Psoas muscle (tissue), 7 donors: ENCODE measurements at regions not wholly inside any gene's neighbourhood (a gene's known extent, or its start where the extent isn't known, plus 50 kb on each side); places are given as distances from the start of the nearest gene placed in this dataset.

Experiments used
- ATAC-seq, 4 donors: fragments of 200-7000 bp; cut with Tn5 transposase; one replicate each; pipeline ENCODE4 v1.9.1; 2020; ENCODE audit warnings: moderate library complexity in 3 of 4, mild to moderate bottlenecking in 2 of 4
- DNase-seq, 2 donors: peaks; one replicate each; pipeline ENCODE4 v3.0.0-alpha.2; 2020
- H3K27ac ChIP-seq: fragments of 200-600 bp; one replicate; pipeline ENCODE4 v1.8.0; 2022
- H3K27me3 ChIP-seq, 3 donors: fragments of 200-600 bp in 1 of 3; one replicate each; pipeline versions ENCODE4 v1.6.1 to v1.8.0; 2013 to 2022; ENCODE audit warnings: low read length in 2 of 3, mild to moderate bottlenecking in 2 of 3, moderate library complexity in 1 of 3; ENCODE audit not compliant: insufficient read depth in 3 of 3
- H3K36me3 ChIP-seq, 2 donors: fragments of 200-600 bp in 1 of 2; one replicate each; pipeline versions ENCODE4 v1.6.1 to v1.8.0; 2013 to 2022; ENCODE audit warnings: low read depth in 1 of 2, mild to moderate bottlenecking in 1 of 2, moderate library complexity in 1 of 2; ENCODE audit not compliant: insufficient read depth in 1 of 2
- H3K4me1 ChIP-seq: fragments of 200-600 bp; one replicate; pipeline ENCODE4 v1.8.0; 2022
- H3K4me3 ChIP-seq: fragments of 200-600 bp; one replicate; pipeline ENCODE4 v1.8.0; 2022; ENCODE audit warnings: mild to moderate bottlenecking
- H3K9me3 ChIP-seq: fragments of 200-600 bp; one replicate; pipeline ENCODE4 v1.8.0; 2022
- WGBS, 3 donors: extraction: QIAGEN DNeasy Blood & Tissue Kit; methylation state at CpG; one replicate each; pipeline versions ENCODE4 v1.1.6 to v1.1.7; 2013; 5-methylcytosine and 5-hydroxymethylcytosine counted together
- intact Hi-C, 2 donors: fragments of 100-400 bp; cut with DNase I; formaldehyde crosslinking; loops; one replicate each; pipeline versions ENCODE4 v1.11.0 to v1.14.2; 2022
- TF ChIP-seq, protein P1 (sequence below): fragments of 200-600 bp; IDR thresholded peaks from one replicate; pipeline ENCODE4 v1.8.0; 2022; ENCODE audit warnings: antibody characterized with exemption
- donor health status: healthy with polysubstance abuse.
- donor health status: DM: no; HTN: no; CAD: no; lungs with moderate emphysema.
- donor health status: Bipolar disorder and iron deficiency.
- donor health status: healthy.
- donor health status: DM: yes; HTN: yes; CAD: no.
- donor health status: DM: no; HTN: no; CAD: no.
- donor health status: DM: yes; HTN: yes; CAD: no.

DNA sequence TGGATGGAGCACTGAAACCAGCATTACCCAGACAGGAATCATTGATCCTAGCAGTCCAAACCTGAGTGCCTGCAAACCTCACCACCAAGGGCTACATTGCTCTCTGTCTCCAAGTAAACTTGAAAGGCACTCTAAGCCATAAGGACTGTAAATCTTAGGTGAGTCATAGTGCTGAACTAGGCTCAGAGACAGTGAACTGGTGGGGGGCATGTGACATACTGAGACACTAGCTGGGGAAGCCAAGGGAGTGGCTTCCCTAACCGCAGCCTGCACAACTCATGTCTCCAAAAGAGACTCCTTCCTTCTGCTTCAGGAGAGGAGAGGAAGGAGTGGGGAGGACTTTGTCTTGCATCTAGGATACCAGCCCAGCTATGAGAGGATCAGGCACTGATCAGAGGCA is 235.5 kb upstream of the ACTRT1 start:
- no peak overlapping the region for H3K4me3 ChIP-seq
- H3K36me3 ChIP-seq, result no peaks in the 10 kb centered on the region
- H3K27me3 ChIP-seq, result no peaks in the 10 kb centered on the region
- TF ChIP-seq, protein P1, sequence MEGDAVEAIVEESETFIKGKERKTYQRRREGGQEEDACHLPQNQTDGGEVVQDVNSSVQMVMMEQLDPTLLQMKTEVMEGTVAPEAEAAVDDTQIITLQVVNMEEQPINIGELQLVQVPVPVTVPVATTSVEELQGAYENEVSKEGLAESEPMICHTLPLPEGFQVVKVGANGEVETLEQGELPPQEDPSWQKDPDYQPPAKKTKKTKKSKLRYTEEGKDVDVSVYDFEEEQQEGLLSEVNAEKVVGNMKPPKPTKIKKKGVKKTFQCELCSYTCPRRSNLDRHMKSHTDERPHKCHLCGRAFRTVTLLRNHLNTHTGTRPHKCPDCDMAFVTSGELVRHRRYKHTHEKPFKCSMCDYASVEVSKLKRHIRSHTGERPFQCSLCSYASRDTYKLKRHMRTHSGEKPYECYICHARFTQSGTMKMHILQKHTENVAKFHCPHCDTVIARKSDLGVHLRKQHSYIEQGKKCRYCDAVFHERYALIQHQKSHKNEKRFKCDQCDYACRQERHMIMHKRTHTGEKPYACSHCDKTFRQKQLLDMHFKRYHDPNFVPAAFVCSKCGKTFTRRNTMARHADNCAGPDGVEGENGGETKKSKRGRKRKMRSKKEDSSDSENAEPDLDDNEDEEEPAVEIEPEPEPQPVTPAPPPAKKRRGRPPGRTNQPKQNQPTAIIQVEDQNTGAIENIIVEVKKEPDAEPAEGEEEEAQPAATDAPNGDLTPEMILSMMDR, result no peak
- H3K9me3 ChIP-seq, result no peaks in the 10 kb centered on the region
- DNase-seq (no peak), ATAC-seq (no peak)
- H3K27ac ChIP-seq, result no peak overlapping the region
- 81 to 100% (median 88%) methylated on average over 1 of the region's 1 CpG for WGBS, 3 donors
- intact Hi-C loops, result no loop called here
- H3K4me1 ChIP-seq, result no peaks in the 10 kb centered on the region

DNA sequence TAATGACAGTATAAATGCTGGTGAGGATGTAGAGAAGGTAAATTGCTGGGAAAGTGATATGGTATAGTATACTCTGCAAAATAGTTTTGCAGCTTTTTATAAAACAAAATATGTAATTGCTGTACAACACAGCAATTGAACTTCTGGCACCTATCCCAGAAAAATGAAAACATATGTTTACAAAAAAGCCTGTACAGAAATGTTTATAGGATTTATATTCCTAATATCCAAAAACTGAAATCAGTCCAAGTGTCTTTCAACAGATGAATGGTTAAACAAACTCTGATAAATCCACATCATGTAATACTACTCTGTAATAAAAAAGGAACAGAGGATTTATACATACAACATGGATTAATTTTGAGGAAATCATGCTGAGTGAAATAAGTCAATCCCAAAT is 198.4 kb upstream of the ACTRT1 start:
- ATAC-seq, result no peak

GRCh38 chrX:128216364-128216763 is 164.2 kb upstream of the ACTRT1 start:
- ATAC-seq (no peak), DNase-seq (no peak)
- Histone ChIP-seq H3K36me3 (no peaks in the 10 kb centered on the region), H3K27ac (no peak overlapping the region), H3K4me1 (no peaks in the 10 kb centered on the region), H3K9me3 (peaks cover 15% of the 10 kb centered on the region), H3K27me3 (no peaks in the 10 kb centered on the region), H3K4me3 (no peak overlapping the region)
- TF ChIP-seq, protein P1, result no peak
- intact Hi-C loops, result no loop called here
- WGBS, 3 donors, result 72 to 92% (median 89%) methylated on average over 3 of the region's 3 CpGs

More for the DNA sequence above, 198.4 kb upstream of the ACTRT1 start:
- no peaks in the 10 kb centered on the region for H3K4me1 ChIP-seq
- H3K4me3 ChIP-seq, result no peak overlapping the region
- H3K27me3 ChIP-seq, result no peaks in the 10 kb centered on the region
- no peaks in the 10 kb centered on the region for H3K36me3 ChIP-seq
- H3K27ac ChIP-seq, result no peak overlapping the region
- no peaks in the 10 kb centered on the region for H3K9me3 ChIP-seq
- intact Hi-C loops, result no loop called here
- DNase-seq, result no peak
- TF ChIP-seq, protein P1, result no peak

DNA sequence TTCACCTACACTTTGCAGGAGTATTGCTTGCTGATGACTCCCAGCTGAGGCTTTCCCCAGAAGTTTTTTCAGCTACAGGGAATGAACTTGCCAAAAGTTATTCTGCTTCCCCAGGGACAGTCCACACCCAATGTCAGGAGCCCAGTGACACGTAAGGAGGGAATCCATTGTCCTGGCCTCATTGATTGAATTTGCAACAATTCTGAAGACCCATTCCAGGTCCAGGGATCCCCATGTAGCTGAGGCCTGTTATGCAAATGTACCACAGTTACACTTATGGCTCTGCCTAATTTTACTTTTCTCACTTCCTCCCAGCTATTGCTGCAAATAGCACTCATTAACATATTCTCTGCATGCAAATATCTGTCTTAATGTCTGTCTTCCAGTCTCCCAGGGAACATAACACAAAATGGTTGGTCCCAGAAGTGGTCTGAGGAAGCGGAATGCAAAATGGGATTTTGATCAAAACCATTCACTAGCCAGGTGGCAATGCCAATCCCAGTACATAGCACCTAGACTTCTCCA is 113.7 kb upstream of the ACTRT1 start:
- Histone ChIP-seq H3K9me3 (peaks cover 3% of the 10 kb centered on the region), H3K27ac (no peak overlapping the region), H3K27me3 (no peaks in the 10 kb centered on the region), H3K4me1 (no peaks in the 10 kb centered on the region), H3K4me3 (no peak overlapping the region), H3K36me3 (no peaks in the 10 kb centered on the region)
- WGBS, 3 donors, result 58 to 76% (median 68%) methylated on average over 2 of the region's 2 CpGs
- TF ChIP-seq, protein P1, result no peak
- no peak for DNase-seq
- intact Hi-C loops, result no loop called here
- no peak for ATAC-seq

DNA sequence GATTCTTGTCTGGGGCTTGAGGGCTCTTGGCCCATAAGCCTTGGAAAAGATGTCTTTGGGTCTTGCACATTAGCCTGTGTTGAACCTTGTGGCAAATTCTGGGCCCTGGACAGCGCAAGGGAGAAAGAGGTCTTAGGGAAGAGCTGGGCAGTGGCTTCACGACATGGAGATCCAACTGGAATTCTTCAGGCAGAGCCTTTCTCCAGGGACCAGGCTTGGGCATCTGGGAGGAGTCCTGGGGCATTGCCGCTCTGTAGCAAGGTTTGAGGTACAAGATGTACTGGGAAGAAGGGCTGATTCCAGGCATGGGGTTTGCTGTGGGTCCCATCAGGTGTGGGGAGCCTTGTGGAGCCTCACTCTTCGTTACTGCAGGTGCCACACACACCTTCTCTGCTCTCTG is 104.0 kb upstream of the ACTRT1 start:
- no peak for DNase-seq
- H3K4me3 ChIP-seq, result no peak overlapping the region
- H3K9me3 ChIP-seq, result peaks cover 29% of the 10 kb centered on the region
- no peaks in the 10 kb centered on the region for H3K4me1 ChIP-seq
- ATAC-seq, result no peak
- WGBS, 3 donors, result 60 to 76% (median 72%) methylated on average over 4 of the region's 4 CpGs
- intact Hi-C loops, result no loop called here
- H3K27me3 ChIP-seq, result no peaks in the 10 kb centered on the region
- no peak overlapping the region for H3K27ac ChIP-seq
- no peaks in the 10 kb centered on the region for H3K36me3 ChIP-seq
- TF ChIP-seq, protein P1, result no peak
